ENCODE measurements at regions not wholly inside any gene's neighbourhood (a gene's known extent, or its start where the extent isn't known, plus 50 kb on each side); places are given as distances from the start of the nearest gene placed in this dataset.
"Not testable (repeated sequence)": the region's sequence is repeated elsewhere in the genome, so short reads cannot be mapped to it uniquely, and the experiment has no call there.

DNA sequence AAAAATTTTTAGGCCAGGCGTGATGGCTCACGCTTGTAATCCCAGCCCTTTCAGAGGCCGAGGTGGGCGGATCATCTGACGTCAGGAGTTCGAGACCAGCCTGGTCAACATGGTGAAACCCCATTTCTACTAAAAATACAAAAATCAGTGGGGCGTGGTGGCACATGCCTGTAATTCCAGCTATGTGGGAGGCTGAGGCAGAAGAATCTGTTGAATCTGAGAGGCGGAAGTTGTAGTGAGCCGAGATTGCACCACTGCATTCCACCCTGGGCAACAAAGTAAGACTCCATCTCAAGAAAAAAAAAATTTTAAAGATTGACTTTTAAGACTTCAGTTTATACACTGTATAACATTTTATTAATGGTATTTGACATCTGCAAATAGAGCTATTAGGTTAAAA lies 60.1 kb upstream of the GNAQ start:
- peaks cover 8% of the 10 kb centered on the region for H3K9me3 Mint-ChIP-seq
- no peaks in the 10 kb centered on the region for H3K4me1 Mint-ChIP-seq
- no peak overlapping the region for H3K27ac Mint-ChIP-seq
- TF ChIP-seq, protein P1, sequence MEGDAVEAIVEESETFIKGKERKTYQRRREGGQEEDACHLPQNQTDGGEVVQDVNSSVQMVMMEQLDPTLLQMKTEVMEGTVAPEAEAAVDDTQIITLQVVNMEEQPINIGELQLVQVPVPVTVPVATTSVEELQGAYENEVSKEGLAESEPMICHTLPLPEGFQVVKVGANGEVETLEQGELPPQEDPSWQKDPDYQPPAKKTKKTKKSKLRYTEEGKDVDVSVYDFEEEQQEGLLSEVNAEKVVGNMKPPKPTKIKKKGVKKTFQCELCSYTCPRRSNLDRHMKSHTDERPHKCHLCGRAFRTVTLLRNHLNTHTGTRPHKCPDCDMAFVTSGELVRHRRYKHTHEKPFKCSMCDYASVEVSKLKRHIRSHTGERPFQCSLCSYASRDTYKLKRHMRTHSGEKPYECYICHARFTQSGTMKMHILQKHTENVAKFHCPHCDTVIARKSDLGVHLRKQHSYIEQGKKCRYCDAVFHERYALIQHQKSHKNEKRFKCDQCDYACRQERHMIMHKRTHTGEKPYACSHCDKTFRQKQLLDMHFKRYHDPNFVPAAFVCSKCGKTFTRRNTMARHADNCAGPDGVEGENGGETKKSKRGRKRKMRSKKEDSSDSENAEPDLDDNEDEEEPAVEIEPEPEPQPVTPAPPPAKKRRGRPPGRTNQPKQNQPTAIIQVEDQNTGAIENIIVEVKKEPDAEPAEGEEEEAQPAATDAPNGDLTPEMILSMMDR (IDR thresholded peaks at IDR 0.05; ENCODE audit: unreplicated experiment) = no peak
- no peak for DNase-seq (ENCODE audit: low spot score in 2 of 2, unreplicated experiment in 2 of 2)
- H3K27me3 Mint-ChIP-seq (ENCODE audit: low read depth) = peaks cover 5% of the 10 kb centered on the region
- H3K36me3 Mint-ChIP-seq = no peaks in the 10 kb centered on the region
- H3K4me3 Mint-ChIP-seq = no peak overlapping the region

GRCh38 chr9:78089111-78089510 lies 57.5 kb upstream of the GNAQ start:
- H3K27ac Mint-ChIP-seq = no peak overlapping the region
- TF ChIP-seq, protein P1 (IDR thresholded peaks at IDR 0.05; ENCODE audit: unreplicated experiment) = no peak
- no peak overlapping the region for H3K4me3 Mint-ChIP-seq
- H3K4me1 Mint-ChIP-seq = no peaks in the 10 kb centered on the region
- no peaks in the 10 kb centered on the region for H3K36me3 Mint-ChIP-seq
- DNase-seq (ENCODE audit: low spot score in 2 of 2, unreplicated experiment in 2 of 2) = no peak
- peaks cover 14% of the 10 kb centered on the region for H3K9me3 Mint-ChIP-seq
- H3K27me3 Mint-ChIP-seq (ENCODE audit: low read depth) = peaks cover 14% of the 10 kb centered on the region

DNA sequence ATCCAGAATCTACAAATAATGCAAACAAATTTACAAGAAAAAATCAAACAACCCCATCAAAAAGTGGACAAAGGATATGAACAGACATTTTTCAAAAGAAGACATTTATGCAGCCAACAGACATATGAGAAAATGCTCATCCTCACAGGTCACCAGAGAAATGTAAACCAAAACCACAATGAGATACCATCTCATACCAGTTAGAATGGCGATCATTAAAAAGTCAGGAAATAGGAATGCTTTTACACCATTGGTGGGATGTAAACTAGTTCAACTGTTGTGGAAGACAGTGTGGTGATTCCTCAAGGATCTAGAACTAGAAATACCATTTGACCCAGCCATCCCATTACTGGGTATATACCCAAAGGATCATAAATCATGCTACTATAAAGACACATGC lies 56.6 kb upstream of the GNAQ start:
- Mint-ChIP-seq H3K27me3 (ENCODE audit: low read depth) (peaks cover 14% of the 10 kb centered on the region), H3K9me3 (peaks cover 14% of the 10 kb centered on the region)
- H3K4me3 Mint-ChIP-seq; H3K27ac Mint-ChIP-seq; H3K4me1 Mint-ChIP-seq; H3K36me3 Mint-ChIP-seq; DNase-seq (ENCODE audit: low spot score in 2 of 2, unreplicated experiment in 2 of 2): not testable (repeated sequence)

Data from mesothelial cell of epicardium (in vitro differentiated cells).